ENCODE measurements at regions not wholly inside any gene's neighbourhood (a gene's known extent, or its start where the extent isn't known, plus 50 kb on each side); places are given as distances from the start of the nearest gene placed in this dataset.

DNA sequence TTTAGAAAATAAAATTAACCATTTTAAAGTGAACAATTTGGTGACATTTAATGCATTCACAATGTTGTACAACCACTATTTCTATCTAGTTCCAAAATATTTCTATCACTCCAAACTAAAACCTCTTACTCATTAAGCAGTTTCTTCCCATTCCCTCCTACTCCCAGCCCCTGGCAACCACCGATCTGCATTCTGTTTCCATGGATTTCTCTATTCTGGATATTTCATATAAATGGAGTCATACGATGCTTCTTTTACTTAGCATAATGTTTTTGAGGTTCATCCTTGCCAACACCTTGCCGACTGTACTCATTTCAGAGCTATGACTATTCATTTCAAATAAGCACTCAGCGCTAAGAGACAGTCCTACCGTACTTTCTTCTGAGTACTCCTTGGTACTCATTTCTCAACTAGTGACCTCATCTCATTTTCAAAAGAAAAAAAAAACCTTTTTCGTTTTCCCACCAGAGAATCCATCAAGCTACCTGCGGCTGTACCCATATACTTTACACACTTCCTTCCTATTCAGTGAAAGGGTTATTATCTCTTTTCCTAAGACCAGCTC lies 259.2 kb downstream of the UTRN start (continued):
- TF ChIP-seq, protein P1, sequence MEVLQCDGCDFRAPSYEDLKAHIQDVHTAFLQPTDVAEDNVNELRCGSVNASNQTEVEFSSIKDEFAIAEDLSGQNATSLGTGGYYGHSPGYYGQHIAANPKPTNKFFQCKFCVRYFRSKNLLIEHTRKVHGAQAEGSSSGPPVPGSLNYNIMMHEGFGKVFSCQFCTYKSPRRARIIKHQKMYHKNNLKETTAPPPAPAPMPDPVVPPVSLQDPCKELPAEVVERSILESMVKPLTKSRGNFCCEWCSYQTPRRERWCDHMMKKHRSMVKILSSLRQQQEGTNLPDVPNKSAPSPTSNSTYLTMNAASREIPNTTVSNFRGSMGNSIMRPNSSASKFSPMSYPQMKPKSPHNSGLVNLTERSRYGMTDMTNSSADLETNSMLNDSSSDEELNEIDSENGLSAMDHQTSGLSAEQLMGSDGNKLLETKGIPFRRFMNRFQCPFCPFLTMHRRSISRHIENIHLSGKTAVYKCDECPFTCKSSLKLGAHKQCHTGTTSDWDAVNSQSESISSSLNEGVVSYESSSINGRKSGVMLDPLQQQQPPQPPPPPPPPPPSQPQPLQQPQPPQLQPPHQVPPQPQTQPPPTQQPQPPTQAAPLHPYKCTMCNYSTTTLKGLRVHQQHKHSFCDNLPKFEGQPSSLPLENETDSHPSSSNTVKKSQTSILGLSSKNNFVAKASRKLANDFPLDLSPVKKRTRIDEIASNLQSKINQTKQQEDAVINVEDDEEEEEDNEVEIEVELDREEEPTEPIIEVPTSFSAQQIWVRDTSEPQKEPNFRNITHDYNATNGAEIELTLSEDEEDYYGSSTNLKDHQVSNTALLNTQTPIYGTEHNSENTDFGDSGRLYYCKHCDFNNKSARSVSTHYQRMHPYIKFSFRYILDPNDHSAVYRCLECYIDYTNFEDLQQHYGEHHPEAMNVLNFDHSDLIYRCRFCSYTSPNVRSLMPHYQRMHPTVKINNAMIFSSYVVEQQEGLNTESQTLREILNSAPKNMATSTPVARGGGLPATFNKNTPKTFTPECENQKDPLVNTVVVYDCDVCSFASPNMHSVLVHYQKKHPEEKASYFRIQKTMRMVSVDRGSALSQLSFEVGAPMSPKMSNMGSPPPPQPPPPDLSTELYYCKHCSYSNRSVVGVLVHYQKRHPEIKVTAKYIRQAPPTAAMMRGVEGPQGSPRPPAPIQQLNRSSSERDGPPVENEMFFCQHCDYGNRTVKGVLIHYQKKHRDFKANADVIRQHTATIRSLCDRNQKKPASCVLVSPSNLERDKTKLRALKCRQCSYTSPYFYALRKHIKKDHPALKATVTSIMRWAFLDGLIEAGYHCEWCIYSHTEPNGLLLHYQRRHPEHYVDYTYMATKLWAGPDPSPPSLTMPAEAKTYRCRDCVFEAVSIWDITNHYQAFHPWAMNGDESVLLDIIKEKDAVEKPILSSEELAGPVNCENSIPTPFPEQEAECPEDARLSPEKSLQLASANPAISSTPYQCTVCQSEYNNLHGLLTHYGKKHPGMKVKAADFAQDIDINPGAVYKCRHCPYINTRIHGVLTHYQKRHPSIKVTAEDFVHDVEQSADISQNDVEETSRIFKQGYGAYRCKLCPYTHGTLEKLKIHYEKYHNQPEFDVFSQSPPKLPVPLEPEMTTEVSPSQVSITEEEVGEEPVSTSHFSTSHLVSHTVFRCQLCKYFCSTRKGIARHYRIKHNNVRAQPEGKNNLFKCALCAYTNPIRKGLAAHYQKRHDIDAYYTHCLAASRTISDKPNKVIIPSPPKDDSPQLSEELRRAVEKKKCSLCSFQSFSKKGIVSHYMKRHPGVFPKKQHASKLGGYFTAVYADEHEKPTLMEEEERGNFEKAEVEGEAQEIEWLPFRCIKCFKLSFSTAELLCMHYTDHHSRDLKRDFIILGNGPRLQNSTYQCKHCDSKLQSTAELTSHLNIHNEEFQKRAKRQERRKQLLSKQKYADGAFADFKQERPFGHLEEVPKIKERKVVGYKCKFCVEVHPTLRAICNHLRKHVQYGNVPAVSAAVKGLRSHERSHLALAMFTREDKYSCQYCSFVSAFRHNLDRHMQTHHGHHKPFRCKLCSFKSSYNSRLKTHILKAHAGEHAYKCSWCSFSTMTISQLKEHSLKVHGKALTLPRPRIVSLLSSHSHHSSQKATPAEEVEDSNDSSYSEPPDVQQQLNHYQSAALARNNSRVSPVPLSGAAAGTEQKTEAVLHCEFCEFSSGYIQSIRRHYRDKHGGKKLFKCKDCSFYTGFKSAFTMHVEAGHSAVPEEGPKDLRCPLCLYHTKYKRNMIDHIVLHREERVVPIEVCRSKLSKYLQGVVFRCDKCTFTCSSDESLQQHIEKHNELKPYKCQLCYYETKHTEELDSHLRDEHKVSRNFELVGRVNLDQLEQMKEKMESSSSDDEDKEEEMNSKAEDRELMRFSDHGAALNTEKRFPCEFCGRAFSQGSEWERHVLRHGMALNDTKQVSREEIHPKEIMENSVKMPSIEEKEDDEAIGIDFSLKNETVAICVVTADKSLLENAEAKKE (CRISPR knock-in tag; IDR thresholded peaks at IDR 0.05) = no peak
- TF ChIP-seq JUNB (IDR thresholded peaks at IDR 0.05; ENCODE audit: unreplicated experiment) = no peak
- TF ChIP-seq, protein P2, sequence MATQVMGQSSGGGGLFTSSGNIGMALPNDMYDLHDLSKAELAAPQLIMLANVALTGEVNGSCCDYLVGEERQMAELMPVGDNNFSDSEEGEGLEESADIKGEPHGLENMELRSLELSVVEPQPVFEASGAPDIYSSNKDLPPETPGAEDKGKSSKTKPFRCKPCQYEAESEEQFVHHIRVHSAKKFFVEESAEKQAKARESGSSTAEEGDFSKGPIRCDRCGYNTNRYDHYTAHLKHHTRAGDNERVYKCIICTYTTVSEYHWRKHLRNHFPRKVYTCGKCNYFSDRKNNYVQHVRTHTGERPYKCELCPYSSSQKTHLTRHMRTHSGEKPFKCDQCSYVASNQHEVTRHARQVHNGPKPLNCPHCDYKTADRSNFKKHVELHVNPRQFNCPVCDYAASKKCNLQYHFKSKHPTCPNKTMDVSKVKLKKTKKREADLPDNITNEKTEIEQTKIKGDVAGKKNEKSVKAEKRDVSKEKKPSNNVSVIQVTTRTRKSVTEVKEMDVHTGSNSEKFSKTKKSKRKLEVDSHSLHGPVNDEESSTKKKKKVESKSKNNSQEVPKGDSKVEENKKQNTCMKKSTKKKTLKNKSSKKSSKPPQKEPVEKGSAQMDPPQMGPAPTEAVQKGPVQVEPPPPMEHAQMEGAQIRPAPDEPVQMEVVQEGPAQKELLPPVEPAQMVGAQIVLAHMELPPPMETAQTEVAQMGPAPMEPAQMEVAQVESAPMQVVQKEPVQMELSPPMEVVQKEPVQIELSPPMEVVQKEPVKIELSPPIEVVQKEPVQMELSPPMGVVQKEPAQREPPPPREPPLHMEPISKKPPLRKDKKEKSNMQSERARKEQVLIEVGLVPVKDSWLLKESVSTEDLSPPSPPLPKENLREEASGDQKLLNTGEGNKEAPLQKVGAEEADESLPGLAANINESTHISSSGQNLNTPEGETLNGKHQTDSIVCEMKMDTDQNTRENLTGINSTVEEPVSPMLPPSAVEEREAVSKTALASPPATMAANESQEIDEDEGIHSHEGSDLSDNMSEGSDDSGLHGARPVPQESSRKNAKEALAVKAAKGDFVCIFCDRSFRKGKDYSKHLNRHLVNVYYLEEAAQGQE (IDR thresholded peaks at IDR 0.05; ENCODE audit: unreplicated experiment) = no peak

DNA sequence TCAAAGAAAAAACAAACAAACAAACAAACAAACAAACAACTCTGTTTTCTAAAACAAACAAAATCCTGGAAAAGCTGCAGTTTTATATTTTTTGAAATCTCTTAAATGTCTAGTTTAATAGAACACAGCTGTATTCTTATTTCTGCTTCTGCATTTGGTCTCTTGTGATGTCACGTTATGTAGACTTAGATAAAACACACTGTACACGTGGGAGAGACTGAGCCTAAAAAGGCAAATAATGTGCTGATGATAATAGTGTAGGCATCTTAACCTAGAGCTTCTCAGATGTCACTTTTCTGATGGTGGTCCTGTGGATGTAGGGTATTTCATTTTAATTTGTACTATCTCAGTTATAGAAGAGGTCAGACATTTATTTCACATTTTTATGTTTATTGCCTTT lies 261.7 kb downstream of the UTRN start:
- no peak overlapping the region for H3K27ac Mint-ChIP-seq
- no peaks in the 10 kb centered on the region; the same call in 2 of the 3 replicates for H3K9me3 Mint-ChIP-seq
- TF ChIP-seq POLR2AphosphoS5 (IDR thresholded peaks at IDR 0.05; ENCODE audit: low read depth) = no peak
- no peak for TF ChIP-seq ZNF331 (CRISPR knock-in tag; IDR thresholded peaks at IDR 0.05; ENCODE audit: low read depth)
- TF ChIP-seq NANOG (IDR thresholded peaks at IDR 0.05; ENCODE audit: borderline replicate concordance) = no peak
- TF ChIP-seq, protein P3, sequence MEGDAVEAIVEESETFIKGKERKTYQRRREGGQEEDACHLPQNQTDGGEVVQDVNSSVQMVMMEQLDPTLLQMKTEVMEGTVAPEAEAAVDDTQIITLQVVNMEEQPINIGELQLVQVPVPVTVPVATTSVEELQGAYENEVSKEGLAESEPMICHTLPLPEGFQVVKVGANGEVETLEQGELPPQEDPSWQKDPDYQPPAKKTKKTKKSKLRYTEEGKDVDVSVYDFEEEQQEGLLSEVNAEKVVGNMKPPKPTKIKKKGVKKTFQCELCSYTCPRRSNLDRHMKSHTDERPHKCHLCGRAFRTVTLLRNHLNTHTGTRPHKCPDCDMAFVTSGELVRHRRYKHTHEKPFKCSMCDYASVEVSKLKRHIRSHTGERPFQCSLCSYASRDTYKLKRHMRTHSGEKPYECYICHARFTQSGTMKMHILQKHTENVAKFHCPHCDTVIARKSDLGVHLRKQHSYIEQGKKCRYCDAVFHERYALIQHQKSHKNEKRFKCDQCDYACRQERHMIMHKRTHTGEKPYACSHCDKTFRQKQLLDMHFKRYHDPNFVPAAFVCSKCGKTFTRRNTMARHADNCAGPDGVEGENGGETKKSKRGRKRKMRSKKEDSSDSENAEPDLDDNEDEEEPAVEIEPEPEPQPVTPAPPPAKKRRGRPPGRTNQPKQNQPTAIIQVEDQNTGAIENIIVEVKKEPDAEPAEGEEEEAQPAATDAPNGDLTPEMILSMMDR (conservative IDR thresholded peaks at IDR 0.05; ENCODE audit: low read depth in 2 of 2) = no peak
- TF ChIP-seq JUNB (IDR thresholded peaks at IDR 0.05; ENCODE audit: unreplicated experiment) = no peak
- TF ChIP-seq EZH2phosphoT487 (IDR thresholded peaks at IDR 0.05; ENCODE audit: unreplicated experiment) = no peak
- TF ChIP-seq, protein P2 (IDR thresholded peaks at IDR 0.05; ENCODE audit: unreplicated experiment) = no peak

More for the DNA sequence above, 261.7 kb downstream of the UTRN start:
- Histone ChIP-seq H3K4me1 (ENCODE audit: insufficient read depth) (peaks cover 10% of the 10 kb centered on the region; the same call in 1 of the 2 replicates), H4K20me1 (replicated peaks; ENCODE audit: insufficient read depth) (no peaks in the 10 kb centered on the region), H3K27me3 (ENCODE audit: insufficient read depth) (no peaks in the 10 kb centered on the region), H2AFZ (no peak overlapping the region), H3K36me3 (ENCODE audit: insufficient read depth) (no peaks in the 10 kb centered on the region), H3K4me2 (no peak overlapping the region), H3K9me2 (ENCODE audit: insufficient read depth) (0 out of 2 replicates have a peak, but pooled peaks cover 4% of the 10 kb centered on the region), H3K4me3 (no peak overlapping the region), H3K27ac (ENCODE audit: low read depth) (no peak overlapping the region), H3F3A (replicated peaks; ENCODE audit: low read depth) (no peaks in the 10 kb centered on the region), H3K79me2 (replicated peaks; ENCODE audit: insufficient read depth) (no peaks in the 10 kb centered on the region)
- Mint-ChIP-seq H3K36me3 (ENCODE audit: low read depth) (peaks cover 30% of the 10 kb centered on the region), H3K27me3 (ENCODE audit: insufficient read depth, low read depth, poor library complexity) (peaks cover 2% of the 10 kb centered on the region), H3K4me1 (peaks cover 17% of the 10 kb centered on the region), H3K4me3 (no peak overlapping the region)
- ATAC-seq (no peak), DNase-seq (ENCODE audit: low spot score) (no peak)

Measured in GM23338 (cell line).